Osteoblast (primary cell): ENCODE measurements at regions not wholly inside any gene's neighbourhood (a gene's known extent, or its start where the extent isn't known, plus 50 kb on each side); places are given as distances from the start of the nearest gene placed in this dataset.

Experiments
- DNase-seq: peaks from one replicate; pipeline ENCODE4 v3.0.0; 2011; ENCODE audit warnings: low spot score, mixed read lengths; ENCODE audit not compliant: insufficient read length; ENCODE audit errors: missing footprints
- H2AFZ ChIP-seq: 2 replicates; pipeline ENCODE4 v1.6.0; 2011; ENCODE audit warnings: mild to moderate bottlenecking, low read length
- H3K27ac ChIP-seq: 2 replicates; pipeline ENCODE4 v1.5.1; 2011; ENCODE audit warnings: mild to moderate bottlenecking, low read depth, low read length, moderate library complexity
- H3K27me3 ChIP-seq: 2 replicates; pipeline ENCODE4 v1.6.0; 2012; ENCODE audit warnings: mild to moderate bottlenecking, control low read depth, inconsistent platforms, low read length, moderate library complexity; ENCODE audit not compliant: insufficient read depth
- H3K36me3 ChIP-seq: 2 replicates; pipeline ENCODE4 v1.5.1; 2011; ENCODE audit warnings: mild to moderate bottlenecking, low read length, control low read depth, moderate library complexity; ENCODE audit not compliant: insufficient read depth
- H3K4me1 ChIP-seq: 2 replicates; pipeline ENCODE4 v1.5.1; 2011; ENCODE audit warnings: mild to moderate bottlenecking, low read length, control low read depth, moderate library complexity; ENCODE audit not compliant: insufficient read depth
- H3K4me2 ChIP-seq: 2 replicates; pipeline ENCODE4 v1.6.0; 2011; ENCODE audit warnings: mild to moderate bottlenecking, low read length; ENCODE audit not compliant: insufficient read depth
- H3K4me3 ChIP-seq: fragments of 200-600 bp; sonication (generic); 3 replicates; pipeline ENCODE4 v1.5.1; 2012; ENCODE audit warnings: mild to moderate bottlenecking, low read length, inconsistent platforms; ENCODE audit not compliant: insufficient read depth
- H3K79me2 ChIP-seq: 2 replicates; pipeline ENCODE4 v1.6.0; 2012; ENCODE audit warnings: mild to moderate bottlenecking, low read length, control low read depth, inconsistent platforms; ENCODE audit not compliant: insufficient read depth
- H3K9me3 ChIP-seq: 2 replicates; pipeline ENCODE4 v1.5.1; 2011; ENCODE audit warnings: low read depth, low read length, control low read depth
- H4K20me1 ChIP-seq: 2 replicates; pipeline ENCODE4 v1.6.0; 2012; ENCODE audit warnings: mild to moderate bottlenecking, low read length, control low read depth; ENCODE audit not compliant: insufficient read depth
- CTCF ChIP-seq: IDR thresholded peaks from 2 replicates; pipeline ENCODE4 v1.5.1; 2011; ENCODE audit warnings: mild to moderate bottlenecking, low read depth, low read length, moderate library complexity; ENCODE audit errors: extremely low read depth

DNA sequence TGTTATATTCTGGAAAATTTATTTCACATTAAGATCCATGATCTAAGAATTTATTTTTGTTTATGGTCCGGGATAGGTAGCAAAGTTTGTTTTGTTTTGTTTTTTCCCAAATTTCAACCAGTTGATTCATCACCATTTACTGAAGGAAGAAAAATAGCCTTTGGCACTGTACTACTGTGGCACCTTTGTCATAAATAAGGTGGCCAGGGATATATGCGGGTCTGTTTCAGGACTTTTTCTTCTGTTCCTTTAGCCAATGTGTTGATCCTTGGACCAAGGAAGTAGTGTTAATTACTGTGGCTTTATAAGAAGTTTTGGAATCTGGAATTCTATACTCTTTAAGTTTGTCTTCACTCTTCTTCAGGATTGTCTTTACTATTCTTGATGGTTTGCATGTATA lies 171.7 kb downstream of the FAXC start:
- Histone ChIP-seq H3K4me2 (no peak overlapping the region), H2AFZ (no peak overlapping the region), H3K79me2 (no peaks in the 10 kb centered on the region), H3K36me3 (no peaks in the 10 kb centered on the region), H3K4me3 (no peak overlapping the region), H3K27me3 (no peaks in the 10 kb centered on the region), H3K9me3 (no peaks in the 10 kb centered on the region), H3K27ac (no peak overlapping the region), H4K20me1 (no peaks in the 10 kb centered on the region), H3K4me1 (no peaks in the 10 kb centered on the region)
- TF ChIP-seq CTCF: no peak
- DNase-seq: no peak

GRCh38 chr6:99165838-99166237 lies 183.6 kb downstream of the FAXC start:
- Histone ChIP-seq H3K27me3 (no peaks in the 10 kb centered on the region), H3K4me2 (no peak overlapping the region), H3K9me3 (no peaks in the 10 kb centered on the region), H3K27ac (no peak overlapping the region), H4K20me1 (no peaks in the 10 kb centered on the region), H3K4me1 (no peaks in the 10 kb centered on the region), H3K79me2 (no peaks in the 10 kb centered on the region), H3K4me3 (no peak overlapping the region), H2AFZ (no peak overlapping the region), H3K36me3 (no peaks in the 10 kb centered on the region)
- no peak for TF ChIP-seq CTCF
- no peak for DNase-seq

GRCh38 chr6:99152347-99152643 lies 197.2 kb downstream of the FAXC start:
- no peak for DNase-seq
- Histone ChIP-seq H4K20me1 (no peaks in the 10 kb centered on the region), H2AFZ (no peak overlapping the region), H3K4me1 (no peaks in the 10 kb centered on the region), H3K79me2 (no peaks in the 10 kb centered on the region), H3K9me3 (no peaks in the 10 kb centered on the region), H3K27ac (no peak overlapping the region), H3K4me2 (no peak overlapping the region), H3K27me3 (no peaks in the 10 kb centered on the region), H3K4me3 (no peak overlapping the region), H3K36me3 (no peaks in the 10 kb centered on the region)
- peak; percentile 1 for TF ChIP-seq CTCF

DNA sequence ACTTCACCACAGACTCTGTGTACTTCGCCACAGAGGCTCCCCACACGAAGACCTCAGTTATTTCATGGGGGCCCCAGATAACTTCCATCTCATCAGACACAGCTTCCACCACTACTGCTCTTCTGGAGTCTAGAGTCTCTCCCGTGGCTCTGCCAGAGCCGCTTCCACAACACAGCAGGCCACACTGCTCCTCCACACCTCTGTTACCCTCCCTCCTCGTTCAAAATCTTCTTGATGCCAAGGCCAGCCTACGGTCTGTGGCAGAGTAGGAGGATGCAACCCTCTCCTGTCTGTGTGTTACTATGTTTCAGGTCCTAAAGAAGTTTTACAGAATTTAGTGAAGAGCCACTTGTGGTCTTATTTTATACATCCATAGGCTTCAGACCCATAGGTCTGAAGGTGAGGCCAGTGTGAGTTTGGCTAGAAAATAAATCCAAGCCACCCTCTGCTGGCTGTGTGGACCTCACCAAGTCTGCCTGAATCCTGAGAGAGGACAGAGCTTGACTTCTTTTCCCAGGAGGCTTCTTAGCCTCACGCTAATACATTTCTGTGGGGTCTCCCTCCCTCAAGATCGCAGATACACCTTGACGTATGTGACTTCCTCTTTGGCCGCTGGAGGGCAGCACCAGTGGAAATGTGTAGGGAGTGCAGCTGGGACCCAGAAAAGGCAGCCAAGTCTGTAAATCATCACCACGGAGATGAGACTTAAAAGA lies 197.7 kb downstream of the FAXC start:
- H3K27ac ChIP-seq: no peak overlapping the region
- no peaks in the 10 kb centered on the region for H3K9me3 ChIP-seq
- TF ChIP-seq CTCF: peak; percentile 60
- no peaks in the 10 kb centered on the region for H3K79me2 ChIP-seq
- H3K4me2 ChIP-seq: no peak overlapping the region
- H3K36me3 ChIP-seq: no peaks in the 10 kb centered on the region
- H3K4me3 ChIP-seq: no peak overlapping the region
- H3K4me1 ChIP-seq: no peaks in the 10 kb centered on the region
- H3K27me3 ChIP-seq: no peaks in the 10 kb centered on the region
- no peaks in the 10 kb centered on the region for H4K20me1 ChIP-seq
- no peak for DNase-seq
- H2AFZ ChIP-seq: no peak overlapping the region
